Urinary bladder (tissue), 3 donors: ENCODE measurements at regions not wholly inside any gene's neighbourhood (a gene's known extent, or its start where the extent isn't known, plus 50 kb on each side); places are given as distances from the start of the nearest gene placed in this dataset.

Source experiments
- DNase-seq: peaks from one replicate; pipeline ENCODE4 v3.0.0-alpha.2; 2015; ENCODE audit errors: extremely low spot score
- H3K27ac ChIP-seq: one replicate; pipeline ENCODE4 v1.5.1; 2013; ENCODE audit warnings: low read depth, mild to moderate bottlenecking, moderate library complexity
- H3K36me3 ChIP-seq: one replicate; pipeline ENCODE4 v1.6.1; 2013; ENCODE audit warnings: mild to moderate bottlenecking, moderate library complexity; ENCODE audit not compliant: insufficient read depth
- H3K4me1 ChIP-seq: one replicate; pipeline ENCODE4 v1.6.1; 2013; ENCODE audit warnings: mild to moderate bottlenecking, moderate library complexity; ENCODE audit not compliant: insufficient read depth
- H3K4me3 ChIP-seq: one replicate; pipeline ENCODE4 v1.5.1; 2013; ENCODE audit warnings: low read depth, low read length
- WGBS: extraction: QIAGEN DNeasy Blood & Tissue Kit; methylation state at CpG from one replicate; pipeline ENCODE4 v1.1.7; 2013; 5-methylcytosine and 5-hydroxymethylcytosine counted together
- donor health status: healthy with polysubstance abuse.
- donor health status: healthy.

- Histone ChIP-seq H3K4me1 (no peaks in the 10 kb centered on the region), H3K36me3 (no peaks in the 10 kb centered on the region), H3K27ac (no peak overlapping the region), H3K4me3 (no peak overlapping the region)
- no peak for DNase-seq
- 80% methylated on average over 4 of the region's 4 CpGs for WGBS
Measured at GRCh38 chr5:5794118-5794560, 371.7 kb downstream of the ICE1 start.

DNA sequence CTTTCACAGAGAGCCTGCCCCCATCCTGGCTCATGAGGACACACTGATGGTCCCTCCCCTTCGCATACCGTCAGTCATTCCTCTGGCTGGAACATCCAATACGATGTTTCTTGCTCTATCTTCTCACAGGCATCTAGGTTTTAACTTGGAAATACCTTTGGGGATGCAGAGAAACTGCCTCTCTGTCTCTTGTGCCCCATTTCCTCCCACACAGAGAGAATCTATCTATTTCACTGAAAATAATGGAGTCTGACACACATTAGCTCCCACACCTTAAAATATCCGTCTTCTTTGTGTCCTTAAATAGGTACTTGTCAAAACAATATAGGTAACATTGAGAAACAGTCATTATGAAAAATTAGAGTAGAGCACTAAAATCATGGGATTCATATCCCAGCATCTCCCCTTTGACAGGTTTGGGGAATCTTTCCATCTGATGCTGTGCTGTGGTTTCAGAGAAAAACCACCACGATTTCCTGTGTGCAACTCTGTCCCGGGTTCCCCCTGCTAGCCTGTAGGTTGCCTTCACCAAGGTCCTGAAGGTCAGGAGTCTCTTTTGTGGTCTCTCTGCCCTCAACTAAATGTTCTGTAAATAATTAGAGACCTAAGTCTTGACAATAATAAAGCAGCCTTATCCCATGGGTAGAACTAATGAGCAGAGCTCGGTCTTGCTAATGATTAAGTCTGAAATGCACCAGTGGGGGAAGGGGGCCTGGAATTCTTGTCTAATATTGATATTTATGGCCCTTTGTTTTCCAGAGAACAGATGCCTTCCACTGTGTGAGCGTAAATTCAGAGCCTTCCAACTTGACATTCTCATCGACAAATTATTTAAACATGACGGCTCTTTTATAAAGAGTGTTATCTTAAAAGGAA, 371.0 kb downstream of the ICE1 start:
- WGBS: 71% methylated on average over 10 of the region's 10 CpGs
- no peaks in the 10 kb centered on the region for H3K36me3 ChIP-seq
- H3K27ac ChIP-seq: no peak overlapping the region
- no peak for DNase-seq
- no peaks in the 10 kb centered on the region for H3K4me1 ChIP-seq
- no peak overlapping the region for H3K4me3 ChIP-seq

DNA sequence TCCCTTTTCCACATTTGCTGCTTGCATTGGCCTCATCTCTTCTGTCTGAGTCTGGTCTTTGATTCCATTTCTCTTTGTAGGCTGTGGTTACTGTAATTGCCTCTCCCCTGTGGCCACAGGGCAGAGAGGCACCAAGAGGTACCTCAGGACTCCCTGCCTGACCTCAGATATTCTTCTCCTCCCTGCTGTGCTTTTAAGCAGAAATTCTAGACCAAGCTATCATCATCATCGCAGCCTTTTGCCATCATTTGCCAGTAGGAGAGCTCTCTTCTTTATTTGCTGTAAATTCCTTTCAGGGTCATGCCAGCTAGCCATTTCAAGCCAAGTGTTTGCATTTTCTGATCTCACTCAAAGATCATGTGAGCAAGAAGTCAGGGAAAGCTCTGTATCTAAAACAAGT, 369.6 kb downstream of the ICE1 start:
- 75% methylated on average over 1 of the region's 1 CpG for WGBS
- no peak overlapping the region for H3K27ac ChIP-seq
- no peak for DNase-seq

DNA sequence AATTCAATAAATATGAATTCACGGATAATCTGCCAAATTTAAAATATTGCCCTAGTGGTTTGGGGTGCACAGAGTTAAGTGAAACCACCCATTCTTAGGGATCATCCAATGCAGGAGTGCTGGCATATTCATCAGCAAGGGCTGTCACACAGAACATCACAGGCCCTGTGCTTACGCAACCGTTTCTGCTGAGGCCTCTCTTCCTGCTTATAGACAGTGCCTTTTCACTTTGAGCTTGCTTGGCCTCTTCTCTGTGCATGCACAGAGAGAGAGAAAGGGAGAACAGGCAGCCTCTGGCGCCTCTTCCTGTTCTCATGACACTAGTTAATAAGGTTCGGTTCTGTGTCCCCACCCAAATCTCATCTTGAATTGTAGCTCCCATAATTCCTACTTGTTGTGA, 366.3 kb downstream of the ICE1 start:
- no peak for DNase-seq
- WGBS: 92% methylated on average over 5 of the region's 5 CpGs
- no peak overlapping the region for H3K4me3 ChIP-seq
- no peaks in the 10 kb centered on the region for H3K36me3 ChIP-seq
- no peak overlapping the region for H3K27ac ChIP-seq
- no peaks in the 10 kb centered on the region for H3K4me1 ChIP-seq

More for the DNA sequence above, 369.6 kb downstream of the ICE1 start:
- Histone ChIP-seq H3K36me3 (no peaks in the 10 kb centered on the region), H3K4me3 (no peak overlapping the region), H3K4me1 (no peaks in the 10 kb centered on the region)

DNA sequence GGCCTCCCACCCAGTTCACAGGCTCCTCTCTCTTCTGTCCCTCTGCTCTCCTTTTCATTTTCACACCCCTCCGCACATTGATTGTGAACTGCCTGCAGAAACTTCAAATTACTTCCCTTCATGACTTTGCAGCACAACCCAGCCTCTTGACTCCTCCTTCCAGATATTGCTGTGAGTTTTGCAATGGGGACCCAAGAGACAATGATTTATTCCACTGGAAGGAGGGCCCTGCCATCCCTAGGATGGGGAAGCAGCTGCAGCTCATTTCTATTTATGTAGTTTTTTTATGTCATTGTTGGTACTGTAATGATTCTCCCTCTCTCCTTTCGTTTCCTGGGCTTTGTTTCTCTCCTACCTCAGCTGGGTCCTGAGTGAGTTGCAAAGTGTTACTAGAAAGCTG, 364.9 kb downstream of the ICE1 start:
- no peak overlapping the region for H3K4me3 ChIP-seq
- no peak for DNase-seq
- H3K27ac ChIP-seq: no peak overlapping the region
- 76% methylated on average over 2 of the region's 2 CpGs for WGBS
- H3K36me3 ChIP-seq: no peaks in the 10 kb centered on the region
- H3K4me1 ChIP-seq: no peaks in the 10 kb centered on the region

DNA sequence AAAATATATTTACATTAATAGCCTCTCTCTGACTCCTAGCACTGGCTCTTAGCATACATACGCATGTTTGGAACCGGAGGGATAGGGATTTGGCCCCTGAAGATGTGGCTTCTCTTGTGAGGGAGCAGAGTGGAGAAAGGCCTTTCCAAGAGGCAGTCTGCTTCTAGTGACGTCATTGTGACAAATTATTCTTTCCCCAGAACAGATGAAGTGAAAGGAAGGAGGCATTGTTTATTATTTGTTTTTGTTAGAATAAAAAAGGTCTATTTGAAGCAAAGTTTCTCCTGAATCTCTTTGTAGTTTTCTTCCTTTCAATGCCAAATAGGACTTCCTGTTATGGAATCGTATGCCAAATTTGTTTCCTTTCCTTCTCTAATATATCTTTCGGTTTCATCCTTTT, 361.6 kb downstream of the ICE1 start:
- no peaks in the 10 kb centered on the region for H3K4me1 ChIP-seq
- no peak overlapping the region for H3K27ac ChIP-seq
- WGBS: 43% methylated on average over 5 of the region's 5 CpGs
- DNase-seq: no peak
- no peak overlapping the region for H3K4me3 ChIP-seq
- H3K36me3 ChIP-seq: no peaks in the 10 kb centered on the region

- Histone ChIP-seq H3K27ac (no peak overlapping the region), H3K36me3 (no peaks in the 10 kb centered on the region), H3K4me1 (no peaks in the 10 kb centered on the region), H3K4me3 (no peak overlapping the region)
- no peak for DNase-seq
- WGBS: 85% methylated on average over 2 of the region's 2 CpGs
Measured at GRCh38 chr5:5783021-5783420, 360.5 kb downstream of the ICE1 start.

GRCh38 chr5:5782402-5782801, 359.9 kb downstream of the ICE1 start:
- Histone ChIP-seq H3K36me3 (no peaks in the 10 kb centered on the region), H3K27ac (no peak overlapping the region), H3K4me1 (no peaks in the 10 kb centered on the region), H3K4me3 (no peak overlapping the region)
- DNase-seq: no peak
- WGBS: 84% methylated on average over 4 of the region's 4 CpGs

DNA sequence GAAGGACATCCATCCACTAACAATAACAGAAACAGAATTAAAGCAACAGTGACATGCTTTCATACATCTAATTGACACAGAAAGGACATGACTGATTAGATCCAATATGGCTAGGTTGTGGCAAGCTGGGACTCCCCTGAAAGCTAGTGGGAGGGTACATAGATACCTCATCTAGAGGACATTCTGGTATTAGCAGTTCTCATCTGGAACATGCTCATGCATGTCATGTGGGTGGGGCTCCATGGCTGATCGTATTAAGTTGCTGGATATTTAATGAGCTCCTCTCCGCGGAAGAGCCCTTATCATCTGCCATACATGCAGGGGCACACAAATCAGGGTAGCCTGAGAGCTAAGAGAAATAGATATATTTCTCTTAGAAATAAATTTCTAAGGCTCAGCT, 358.9 kb downstream of the ICE1 start:
- H3K4me3 ChIP-seq: no peak overlapping the region
- H3K4me1 ChIP-seq: no peaks in the 10 kb centered on the region
- no peaks in the 10 kb centered on the region for H3K36me3 ChIP-seq
- no peak for DNase-seq
- WGBS: 66% methylated on average over 3 of the region's 3 CpGs
- H3K27ac ChIP-seq: no peak overlapping the region

GRCh38 chr5:5780253-5780652, 357.8 kb downstream of the ICE1 start:
- Histone ChIP-seq H3K4me1 (no peaks in the 10 kb centered on the region), H3K36me3 (no peaks in the 10 kb centered on the region), H3K27ac (no peak overlapping the region), H3K4me3 (no peak overlapping the region)
- WGBS: 78% methylated on average over 3 of the region's 3 CpGs
- no peak for DNase-seq

DNA sequence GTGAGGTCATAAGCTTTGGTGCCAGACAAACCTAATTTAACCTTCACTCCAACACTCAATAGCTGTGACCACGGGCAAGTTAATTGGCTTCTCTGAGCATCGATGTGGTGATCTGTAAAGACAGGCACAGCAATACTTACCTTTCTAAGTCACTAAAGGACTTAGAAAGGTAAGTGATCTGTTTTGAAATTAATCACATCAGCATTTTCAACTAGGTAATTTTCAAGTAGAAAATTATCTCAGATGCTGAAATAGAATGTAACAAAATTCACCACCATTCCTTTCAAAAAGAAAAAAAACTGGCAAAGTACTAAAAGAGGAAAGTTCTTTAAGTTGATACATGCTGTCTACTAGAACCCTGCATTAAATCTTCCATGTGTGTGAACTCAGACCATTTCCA, 354.5 kb downstream of the ICE1 start:
- H3K4me3 ChIP-seq: no peak overlapping the region
- no peaks in the 10 kb centered on the region for H3K36me3 ChIP-seq
- WGBS: 75% methylated on average over 2 of the region's 2 CpGs
- H3K4me1 ChIP-seq: no peaks in the 10 kb centered on the region
- DNase-seq: no peak
- H3K27ac ChIP-seq: no peak overlapping the region

DNA sequence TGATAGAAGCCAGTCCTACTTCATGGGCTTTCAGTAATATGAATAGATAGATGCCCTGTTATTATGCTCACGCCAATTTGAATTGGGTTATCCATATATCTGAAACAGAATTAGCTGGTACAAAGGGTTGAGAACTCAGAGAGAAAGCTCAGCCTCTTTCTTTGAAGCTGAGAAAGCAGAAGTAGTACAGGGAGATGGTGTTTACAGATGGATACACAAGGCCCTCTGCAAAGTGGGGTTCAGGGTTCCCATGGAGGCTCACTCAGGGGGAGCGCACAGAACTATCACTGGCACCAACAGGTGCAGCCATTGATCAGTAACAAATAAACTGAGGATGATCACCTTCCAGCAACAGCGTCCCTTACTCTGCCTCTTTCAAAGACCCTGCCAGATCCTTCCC, 349.7 kb downstream of the ICE1 start:
- Histone ChIP-seq H3K4me1 (no peaks in the 10 kb centered on the region), H3K4me3 (no peak overlapping the region), H3K36me3 (no peaks in the 10 kb centered on the region), H3K27ac (no peak overlapping the region)
- DNase-seq: no peak
- 77% methylated on average over 3 of the region's 3 CpGs for WGBS

GRCh38 chr5:5770825-5771224, 348.3 kb downstream of the ICE1 start:
- Histone ChIP-seq H3K4me1 (no peaks in the 10 kb centered on the region), H3K36me3 (no peaks in the 10 kb centered on the region), H3K4me3 (no peak overlapping the region), H3K27ac (no peak overlapping the region)
- 70% methylated on average over 2 of the region's 2 CpGs for WGBS
- no peak for DNase-seq

GRCh38 chr5:5767286-5767928, 344.9 kb downstream of the ICE1 start:
- WGBS: 72% methylated on average over 5 of the region's 5 CpGs
- Histone ChIP-seq H3K36me3 (no peaks in the 10 kb centered on the region), H3K4me3 (no peak overlapping the region), H3K27ac (no peak overlapping the region), H3K4me1 (no peaks in the 10 kb centered on the region)
- no peak for DNase-seq
